ENCODE measurements at regions not wholly inside any gene's neighbourhood (a gene's known extent, or its start where the extent isn't known, plus 50 kb on each side); places are given as distances from the start of the nearest gene placed in this dataset.
"Not testable (repeated sequence)": the region's sequence is repeated elsewhere in the genome, so short reads cannot be mapped to it uniquely, and the experiment has no call there.

DNA sequence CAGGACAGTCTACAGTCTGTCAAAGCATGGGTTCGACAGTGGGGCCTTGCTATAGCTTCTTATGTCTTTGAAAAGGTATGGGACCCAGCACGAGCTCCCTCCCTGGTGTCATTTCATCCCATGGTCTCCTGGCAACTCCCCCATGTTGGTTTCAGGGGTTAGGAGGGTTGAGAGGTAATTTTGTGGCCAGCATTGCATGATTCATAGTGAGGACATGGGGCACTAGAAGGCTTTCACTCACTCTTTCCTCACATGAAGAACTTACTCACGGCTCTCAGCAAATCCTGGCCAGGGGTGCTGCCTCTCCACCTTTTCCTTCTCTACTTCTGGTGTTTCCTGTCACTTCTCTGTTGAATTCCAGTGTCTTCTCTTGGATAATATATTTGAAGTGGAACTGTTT lies 134.7 kb upstream of the TNPO1 start:
- no peak overlapping the region for H3K4me3 ChIP-seq (ENCODE audit: low read length)
- TF ChIP-seq, protein P1, sequence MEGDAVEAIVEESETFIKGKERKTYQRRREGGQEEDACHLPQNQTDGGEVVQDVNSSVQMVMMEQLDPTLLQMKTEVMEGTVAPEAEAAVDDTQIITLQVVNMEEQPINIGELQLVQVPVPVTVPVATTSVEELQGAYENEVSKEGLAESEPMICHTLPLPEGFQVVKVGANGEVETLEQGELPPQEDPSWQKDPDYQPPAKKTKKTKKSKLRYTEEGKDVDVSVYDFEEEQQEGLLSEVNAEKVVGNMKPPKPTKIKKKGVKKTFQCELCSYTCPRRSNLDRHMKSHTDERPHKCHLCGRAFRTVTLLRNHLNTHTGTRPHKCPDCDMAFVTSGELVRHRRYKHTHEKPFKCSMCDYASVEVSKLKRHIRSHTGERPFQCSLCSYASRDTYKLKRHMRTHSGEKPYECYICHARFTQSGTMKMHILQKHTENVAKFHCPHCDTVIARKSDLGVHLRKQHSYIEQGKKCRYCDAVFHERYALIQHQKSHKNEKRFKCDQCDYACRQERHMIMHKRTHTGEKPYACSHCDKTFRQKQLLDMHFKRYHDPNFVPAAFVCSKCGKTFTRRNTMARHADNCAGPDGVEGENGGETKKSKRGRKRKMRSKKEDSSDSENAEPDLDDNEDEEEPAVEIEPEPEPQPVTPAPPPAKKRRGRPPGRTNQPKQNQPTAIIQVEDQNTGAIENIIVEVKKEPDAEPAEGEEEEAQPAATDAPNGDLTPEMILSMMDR (conservative IDR thresholded peaks at IDR 0.05; ENCODE audit: low read length): no peak
- no peak for DNase-seq (ENCODE audit: low read depth)

DNA sequence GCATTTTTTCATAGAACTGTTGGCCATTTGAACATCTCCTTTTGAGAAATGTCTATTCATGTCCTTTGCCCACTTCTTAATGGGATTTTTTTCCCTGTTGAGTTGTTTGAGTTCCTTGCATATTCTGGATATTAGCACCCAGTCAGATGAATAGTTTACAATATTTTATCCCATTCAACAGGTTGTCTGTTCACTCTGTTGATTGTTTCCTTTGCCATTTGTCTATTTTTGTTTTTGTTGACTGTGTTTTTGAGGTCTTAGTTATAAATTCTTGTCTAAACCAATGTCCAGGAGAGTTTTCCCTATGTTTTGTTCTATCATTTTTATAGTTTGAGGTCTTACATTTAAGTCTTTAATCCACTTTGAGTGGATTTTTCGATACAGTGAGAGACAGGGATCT lies 139.0 kb upstream of the TNPO1 start:
- no peak for DNase-seq (ENCODE audit: low read depth)
- H3K4me3 ChIP-seq (ENCODE audit: low read length): no peak overlapping the region
- TF ChIP-seq, protein P1 (conservative IDR thresholded peaks at IDR 0.05; ENCODE audit: low read length): no peak

DNA sequence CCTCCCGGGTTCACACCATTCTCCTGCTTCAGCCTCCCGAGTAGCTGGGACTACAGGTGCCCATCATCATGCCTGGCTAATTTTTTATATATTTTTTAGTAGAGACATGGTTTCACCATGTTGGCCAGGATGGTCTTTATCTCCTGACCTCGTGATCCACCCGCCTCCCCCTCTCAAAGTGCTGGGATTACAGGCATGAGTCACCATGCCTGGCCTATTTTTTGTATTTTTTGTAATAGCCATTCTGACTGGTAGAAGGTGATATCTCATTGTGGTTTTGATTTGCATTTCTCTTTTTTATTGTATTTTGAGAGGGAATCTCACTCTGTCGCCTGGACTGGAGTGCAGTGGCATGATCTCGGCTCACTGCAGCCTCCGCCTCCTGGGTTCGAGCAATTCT lies 139.6 kb upstream of the TNPO1 start:
- H3K4me3 ChIP-seq (ENCODE audit: low read length); DNase-seq (ENCODE audit: low read depth): not testable (repeated sequence)

DNA sequence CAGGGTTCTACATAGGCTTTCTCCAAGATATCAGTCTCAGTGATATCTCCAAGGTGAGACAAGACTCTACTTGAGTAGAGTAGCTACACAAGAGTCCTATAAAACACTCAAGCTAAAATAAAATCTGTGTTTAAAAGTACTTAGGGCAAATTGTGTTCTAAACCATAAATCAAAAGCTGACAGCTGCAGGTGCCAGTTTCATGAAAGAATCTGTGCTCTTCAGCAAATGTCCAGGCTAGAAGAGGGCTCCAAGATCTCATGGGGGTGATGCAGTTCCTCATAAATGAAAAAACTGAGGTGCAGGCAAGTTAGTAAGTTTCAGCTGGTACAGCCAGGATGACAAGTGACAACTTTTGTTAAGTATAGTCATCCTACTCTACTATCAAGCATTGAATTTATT lies 142.8 kb upstream of the TNPO1 start:
- no peak for DNase-seq (ENCODE audit: low read depth)
- no peak overlapping the region for H3K4me3 ChIP-seq (ENCODE audit: low read length)
- TF ChIP-seq, protein P1 (conservative IDR thresholded peaks at IDR 0.05; ENCODE audit: low read length): no peak

DNA sequence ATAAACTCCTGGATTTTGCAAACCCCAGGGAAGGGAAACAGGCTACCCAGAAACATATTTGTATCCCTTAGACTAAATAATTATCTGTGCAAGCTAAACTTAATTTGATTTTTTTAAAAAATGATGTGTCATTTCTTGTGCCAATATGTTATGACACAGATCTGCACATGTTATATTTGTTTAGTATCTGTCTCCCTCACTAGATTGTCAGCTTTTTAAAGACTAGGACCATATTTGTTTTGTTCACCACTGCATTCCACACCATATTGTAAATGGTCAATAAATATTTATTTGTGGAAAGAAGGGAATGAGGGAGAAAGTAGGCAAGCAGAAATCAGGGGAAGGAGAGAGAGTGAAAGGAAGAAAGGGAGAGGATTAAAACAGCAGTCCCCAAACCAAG lies 143.3 kb upstream of the TNPO1 start:
- no peak for DNase-seq (ENCODE audit: low read depth)
- H3K4me3 ChIP-seq (ENCODE audit: low read length): no peak overlapping the region
- TF ChIP-seq, protein P1 (conservative IDR thresholded peaks at IDR 0.05; ENCODE audit: low read length): no peak

DNA sequence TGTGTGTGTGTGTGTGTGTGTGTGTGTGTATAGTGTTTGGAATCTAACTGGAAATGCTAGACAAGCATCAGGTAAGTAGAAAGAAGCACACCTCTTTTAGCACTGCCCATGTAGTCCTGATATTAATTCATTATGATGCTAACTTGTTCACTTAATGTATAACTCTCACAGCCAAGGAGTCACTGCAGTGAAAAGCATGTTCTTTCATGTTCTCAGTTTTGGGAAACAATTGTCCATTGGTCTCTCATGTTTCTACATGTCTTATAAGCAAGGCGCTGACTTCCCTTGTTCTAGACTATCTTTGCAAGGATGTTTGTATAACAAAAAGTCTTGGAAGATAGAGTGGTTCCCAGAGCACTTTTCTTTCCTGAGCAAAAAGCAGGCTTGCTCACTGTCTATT lies 148.8 kb upstream of the TNPO1 start:
- no peak for DNase-seq (ENCODE audit: low read depth)
- TF ChIP-seq, protein P1 (conservative IDR thresholded peaks at IDR 0.05; ENCODE audit: low read length): no peak
- no peak overlapping the region for H3K4me3 ChIP-seq (ENCODE audit: low read length)

DNA sequence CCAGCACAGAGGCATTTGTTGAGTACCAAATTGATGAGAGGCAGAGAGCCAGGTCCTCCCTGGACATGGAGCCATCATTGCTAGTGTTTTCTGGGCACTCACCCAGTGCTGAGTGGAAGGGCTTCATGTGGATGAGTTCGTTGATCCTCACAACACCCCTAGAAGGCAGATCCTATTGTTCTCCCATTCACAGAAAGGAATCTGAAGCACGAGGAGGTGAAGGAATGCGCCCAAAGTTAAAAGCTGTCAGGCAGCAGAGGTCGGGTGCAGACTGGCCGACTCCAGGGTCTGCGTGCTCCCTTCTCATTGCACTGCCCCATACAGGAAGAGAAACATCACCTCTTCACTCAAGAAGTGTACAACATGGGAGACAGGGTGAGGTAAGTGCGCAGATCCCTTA lies 153.5 kb upstream of the TNPO1 start:
- no peak for DNase-seq (ENCODE audit: low read depth)
- TF ChIP-seq, protein P1 (conservative IDR thresholded peaks at IDR 0.05; ENCODE audit: low read length): no peak
- no peak overlapping the region for H3K4me3 ChIP-seq (ENCODE audit: low read length)

DNA sequence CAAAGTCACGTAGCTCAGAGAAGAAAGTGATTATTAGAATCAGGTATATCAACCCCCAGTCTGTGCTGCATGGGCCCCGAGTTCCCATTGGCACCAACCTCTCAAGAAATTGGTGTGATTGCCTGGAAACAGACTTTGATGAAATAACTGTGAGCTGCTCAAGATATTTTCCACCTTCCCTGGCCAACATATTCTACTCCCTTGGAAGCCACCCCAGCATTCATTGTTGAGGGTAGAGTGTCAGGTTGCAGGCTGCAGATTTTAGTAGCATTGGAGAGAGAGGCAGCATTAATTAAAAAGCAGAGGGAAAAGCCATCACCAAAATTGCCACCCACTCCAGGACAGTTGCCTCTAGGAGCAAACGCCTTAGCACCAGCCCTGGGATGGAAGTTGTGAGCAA lies 154.2 kb upstream of the TNPO1 start:
- TF ChIP-seq, protein P1 (conservative IDR thresholded peaks at IDR 0.05; ENCODE audit: low read length): no peak
- DNase-seq (ENCODE audit: low read depth): no peak
- no peak overlapping the region for H3K4me3 ChIP-seq (ENCODE audit: low read length)
